ENCODE measurements at regions not wholly inside any gene's neighbourhood (a gene's known extent, or its start where the extent isn't known, plus 50 kb on each side); places are given as distances from the start of the nearest gene placed in this dataset.

DNA sequence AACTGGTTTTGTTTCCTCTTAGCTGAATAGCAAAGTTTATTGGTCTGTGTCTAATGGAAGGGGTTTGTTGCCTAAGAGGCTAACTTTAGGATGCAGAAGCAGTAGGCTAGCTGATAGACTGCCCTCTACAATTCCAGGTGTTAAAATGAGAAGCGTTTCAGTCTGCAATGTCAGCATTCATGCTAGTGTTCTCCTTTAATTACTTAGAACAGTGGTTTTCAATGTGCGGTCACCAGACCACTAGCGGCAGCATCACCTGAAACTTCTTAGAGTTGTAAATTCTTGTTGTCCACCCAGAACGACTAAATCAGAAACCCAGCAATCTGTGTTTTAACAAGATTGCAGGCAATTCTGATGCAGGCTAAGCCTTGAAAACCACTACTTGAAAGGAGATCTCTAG is 392.9 kb downstream of the IPMK start:
- no peak for DNase-seq (ENCODE audit: low spot score)

DNA sequence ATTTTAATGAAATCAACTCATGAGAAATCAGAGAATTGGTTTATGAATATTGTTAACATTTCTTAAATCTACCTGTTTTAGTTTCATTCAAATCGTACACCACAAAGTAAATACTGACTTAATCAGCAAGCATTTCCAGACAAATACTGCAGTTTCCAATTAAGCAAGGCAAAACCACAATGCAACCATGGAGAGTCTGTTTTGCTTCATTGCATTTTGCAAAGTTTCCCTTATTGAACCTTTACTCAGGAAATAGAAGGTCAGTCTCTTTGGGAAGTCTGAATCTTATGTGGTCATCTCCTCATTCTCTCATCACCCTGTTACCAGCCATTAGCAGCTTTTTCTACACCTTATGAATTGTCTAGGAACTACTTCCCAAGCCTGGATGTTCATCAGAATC is 400.5 kb downstream of the IPMK start:
- DNase-seq (ENCODE audit: low spot score), result no peak

DNA sequence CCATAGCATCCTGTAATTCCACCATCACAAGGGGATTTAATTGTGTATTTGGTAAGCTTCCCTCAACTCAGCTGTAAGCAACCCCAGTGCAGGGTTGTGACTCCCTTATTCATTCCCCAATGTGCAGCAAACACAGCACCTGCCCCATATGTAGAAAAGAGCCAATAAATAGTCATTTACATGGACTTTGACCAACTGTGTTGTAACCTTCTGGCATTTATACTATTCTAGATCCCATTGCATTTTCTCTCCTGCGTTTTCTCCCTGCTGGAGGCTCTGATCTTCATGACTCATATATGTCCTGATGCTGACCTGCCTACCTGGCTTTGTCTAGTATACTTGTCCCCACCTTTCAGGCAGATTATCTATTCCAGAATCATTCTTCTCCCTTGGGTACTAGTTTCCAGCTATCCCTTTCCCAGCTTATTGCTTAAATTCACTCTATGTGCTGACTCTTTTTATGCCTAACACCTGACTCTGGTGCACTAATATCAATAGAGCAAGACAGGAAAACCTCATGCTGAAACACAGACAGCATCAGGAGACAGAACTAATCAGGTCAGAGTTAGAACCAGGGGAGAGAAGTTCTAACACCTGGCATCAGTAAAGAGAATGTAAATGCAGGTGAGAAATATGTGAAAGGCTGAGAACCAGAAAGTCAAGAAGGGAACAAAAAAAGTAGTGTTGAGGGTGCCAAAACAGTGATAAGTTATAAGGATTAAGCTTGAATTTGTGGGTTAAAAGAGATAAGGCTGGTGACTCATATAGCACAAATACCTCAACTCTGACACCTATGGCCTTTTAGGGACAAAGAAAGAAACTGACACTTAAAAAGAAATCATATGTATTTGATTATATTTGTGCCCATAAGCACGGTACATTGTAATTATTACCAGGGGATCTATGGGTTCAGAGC is 402.7 kb downstream of the IPMK start:
- no peak for DNase-seq (ENCODE audit: low spot score)

DNA sequence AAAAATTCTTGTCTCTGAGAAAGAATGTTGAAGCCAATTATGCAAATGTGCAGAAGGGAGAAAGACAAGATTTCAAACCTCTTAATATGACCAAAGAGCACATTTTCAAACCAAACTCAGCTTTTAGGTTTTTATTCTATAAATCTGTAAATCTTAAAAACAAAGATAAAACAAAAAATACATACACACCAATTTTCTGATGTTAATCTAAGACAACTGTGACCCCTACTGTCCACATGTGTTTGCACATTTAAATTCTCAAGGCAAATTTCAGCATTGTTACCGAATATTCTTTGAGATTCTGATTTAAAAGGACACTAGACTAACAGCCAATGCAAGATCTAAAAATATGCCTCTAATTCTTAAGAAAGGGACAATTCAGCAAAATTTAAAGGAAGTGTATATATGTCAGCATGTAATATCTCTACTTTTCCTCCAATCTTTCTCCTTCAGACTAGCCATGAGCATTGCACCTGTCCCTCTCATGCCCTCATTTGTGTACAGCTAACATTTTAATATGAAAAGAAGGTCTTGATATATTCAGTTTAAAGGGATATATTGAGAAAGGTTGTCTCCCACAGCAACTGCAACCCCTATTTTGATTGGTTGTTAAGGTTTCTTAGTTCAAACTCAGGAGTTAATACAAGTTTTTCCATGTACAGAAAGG is 417.9 kb downstream of the IPMK start:
- no peak for DNase-seq (ENCODE audit: low spot score)

- no peak for DNase-seq (ENCODE audit: low spot score)
These were observed 421.2 kb downstream of the IPMK start for GRCh38 chr10:57846307-57847065.

- DNase-seq (ENCODE audit: low spot score), result no peak
These were observed 423.2 kb downstream of the IPMK start for GRCh38 chr10:57844387-57844998.

DNA sequence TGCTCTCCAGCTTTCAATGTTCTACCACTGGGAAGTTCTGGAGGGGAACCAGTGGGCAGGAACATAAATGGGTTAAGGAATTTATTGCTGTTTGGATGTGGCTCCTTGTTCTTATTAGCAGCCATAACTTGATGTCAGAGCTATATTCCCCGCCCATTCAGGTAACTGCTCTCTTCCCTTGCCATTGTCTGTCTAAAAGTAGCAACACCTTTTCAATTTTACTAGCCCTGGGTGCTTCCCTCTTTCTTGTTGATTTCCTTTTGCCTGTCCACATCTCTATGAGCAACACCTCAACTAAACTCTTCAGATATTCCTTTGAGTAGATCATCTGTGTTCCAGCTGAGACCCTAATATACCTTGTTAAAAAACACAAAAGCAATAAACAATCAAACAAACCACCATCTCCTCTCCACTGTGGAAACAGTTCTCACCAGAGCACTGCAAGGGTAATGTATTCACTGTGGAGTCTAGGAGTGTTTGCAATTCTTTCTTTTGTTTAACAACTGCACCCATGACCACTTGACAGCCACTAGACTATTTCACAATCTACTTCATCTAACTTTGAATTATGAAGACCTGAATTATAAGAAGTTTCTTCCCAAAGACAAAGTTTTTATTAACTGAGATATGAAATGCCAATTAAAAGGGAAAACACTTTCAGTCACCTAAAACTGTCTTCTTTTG is 436.7 kb downstream of the IPMK start:
- no peak for DNase-seq (ENCODE audit: low spot score)

- no peak for DNase-seq (ENCODE audit: low spot score)
These were observed 442.7 kb downstream of the IPMK start for GRCh38 chr10:57825015-57825414.

GRCh38 chr10:57823398-57823797 is 444.3 kb downstream of the IPMK start:
- no peak for DNase-seq (ENCODE audit: low spot score)

DNA sequence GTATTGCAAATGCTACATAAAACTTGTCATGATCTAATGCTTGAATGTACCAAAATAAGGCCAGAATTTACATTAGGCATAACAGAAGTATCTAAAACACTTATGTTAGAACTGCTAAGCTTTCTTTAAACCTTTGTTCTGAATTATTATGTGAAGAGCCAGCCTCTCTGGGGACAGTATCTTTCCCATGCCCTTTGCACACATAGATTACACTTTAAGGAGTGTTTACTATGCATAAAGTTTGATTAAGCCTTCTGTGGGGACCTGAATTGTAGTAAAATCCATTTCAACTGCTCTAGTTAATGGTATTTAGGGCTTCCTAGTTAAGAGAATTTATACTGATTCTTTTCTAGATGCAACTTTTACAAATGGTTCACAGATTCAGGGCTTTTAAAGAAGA is 444.7 kb downstream of the IPMK start:
- DNase-seq (ENCODE audit: low spot score), result no peak

- DNase-seq (ENCODE audit: low spot score), result no peak
These were observed 449.2 kb downstream of the IPMK start for GRCh38 chr10:57818522-57818921.

GRCh38 chr10:57817741-57818140 is 450.0 kb downstream of the IPMK start:
- no peak for DNase-seq (ENCODE audit: low spot score)

DNA sequence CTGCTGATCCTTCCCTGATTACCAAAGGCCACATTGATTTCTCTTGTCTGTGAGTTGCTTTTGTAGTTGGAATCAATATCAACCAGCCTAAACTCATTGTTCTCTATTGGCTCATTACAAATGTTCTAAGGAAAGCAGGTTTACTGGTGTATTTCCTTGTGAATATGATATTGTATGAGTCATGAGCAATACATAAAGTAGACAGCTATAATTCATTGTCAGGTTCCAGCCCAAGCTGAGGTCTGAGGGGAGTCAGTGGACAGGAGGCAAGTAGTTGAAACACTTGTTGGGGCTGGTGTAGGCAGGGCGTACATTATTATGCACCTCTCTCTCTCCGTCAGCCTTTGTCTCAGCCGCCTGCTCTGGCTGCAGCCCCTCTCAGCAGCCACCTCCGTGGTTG is 451.7 kb downstream of the IPMK start:
- no peak for DNase-seq (ENCODE audit: low spot score)

DNA sequence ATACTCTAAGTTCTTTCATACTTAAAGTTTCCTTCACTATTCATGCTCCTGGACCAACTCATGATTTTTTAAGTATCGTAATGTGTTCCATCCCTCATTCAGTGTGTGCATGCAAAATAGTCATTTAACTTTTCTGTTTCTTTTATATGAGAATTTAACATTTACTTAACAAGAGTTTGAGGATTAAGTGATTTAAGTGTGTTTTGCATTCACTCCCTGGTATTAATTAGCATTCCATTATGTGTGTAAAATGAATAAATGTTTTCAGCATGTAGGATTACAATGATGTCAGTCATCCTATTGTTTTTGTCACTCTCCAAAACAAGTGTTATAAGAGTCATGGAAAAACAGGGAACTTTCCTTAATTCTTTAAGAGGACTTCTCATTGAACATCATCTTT is 457.7 kb downstream of the IPMK start:
- no peak for DNase-seq (ENCODE audit: low spot score)

- no peak for DNase-seq (ENCODE audit: low spot score)
These were observed 459.8 kb downstream of the IPMK start for GRCh38 chr10:57807906-57808305.

DNA sequence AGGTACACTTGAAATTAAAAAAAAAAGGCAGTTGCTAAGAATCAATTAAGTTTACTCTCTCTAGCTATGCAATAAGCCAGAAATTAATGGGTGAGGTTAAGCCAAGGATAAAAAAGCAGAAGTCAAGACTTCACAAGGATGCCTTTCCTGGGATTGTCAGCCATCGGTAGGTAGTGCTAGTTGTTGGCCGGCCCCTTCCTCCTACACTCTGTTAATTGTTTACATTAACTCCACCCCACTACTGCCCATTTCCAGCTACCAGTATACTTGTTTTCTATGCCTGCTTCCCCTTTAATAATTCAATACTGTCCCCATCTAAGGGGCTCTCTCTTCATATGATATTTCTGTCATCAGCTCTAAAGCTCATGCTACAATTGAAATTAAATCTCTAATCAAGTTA is 461.0 kb downstream of the IPMK start:
- no peak for DNase-seq (ENCODE audit: low spot score)

DNA sequence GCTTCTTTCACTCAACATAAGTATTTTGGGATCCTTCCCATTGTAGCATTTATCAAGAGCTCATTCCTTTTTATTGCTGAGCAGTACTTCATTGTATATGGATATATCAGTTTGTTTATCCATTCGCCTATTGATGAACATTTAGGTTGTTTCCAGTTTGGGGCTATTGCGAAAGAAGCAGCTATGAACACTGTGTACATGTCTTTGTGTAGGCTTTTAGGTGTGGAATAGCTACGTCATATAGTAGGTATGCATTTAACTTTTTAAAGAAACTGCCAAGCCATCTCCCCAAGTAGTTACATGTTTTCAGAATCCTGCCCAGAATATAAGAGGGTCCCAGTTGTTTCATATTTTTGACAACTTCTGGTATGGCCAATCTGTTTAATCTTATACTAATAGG is 468.1 kb downstream of the IPMK start:
- no peak for DNase-seq (ENCODE audit: low spot score)

DNA sequence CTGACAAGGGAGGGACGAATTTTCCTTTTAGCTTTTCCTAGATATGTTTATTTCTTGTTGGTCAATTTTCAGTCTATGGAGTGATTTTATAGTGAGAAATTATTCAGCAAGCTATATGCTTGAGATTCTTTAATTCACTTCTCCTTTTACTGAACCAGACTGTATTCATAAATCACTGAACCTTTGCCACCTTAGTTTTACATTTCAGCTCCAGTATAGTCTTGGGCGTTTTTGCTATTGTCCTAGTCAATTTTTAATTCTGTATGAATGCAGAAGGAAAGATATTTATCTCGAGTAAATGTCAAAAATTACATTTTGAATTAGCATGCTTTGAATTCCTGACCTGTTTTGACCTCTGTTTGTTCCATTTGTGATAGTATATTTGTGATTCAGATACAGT is 468.9 kb downstream of the IPMK start:
- DNase-seq (ENCODE audit: low spot score), result no peak

DNA sequence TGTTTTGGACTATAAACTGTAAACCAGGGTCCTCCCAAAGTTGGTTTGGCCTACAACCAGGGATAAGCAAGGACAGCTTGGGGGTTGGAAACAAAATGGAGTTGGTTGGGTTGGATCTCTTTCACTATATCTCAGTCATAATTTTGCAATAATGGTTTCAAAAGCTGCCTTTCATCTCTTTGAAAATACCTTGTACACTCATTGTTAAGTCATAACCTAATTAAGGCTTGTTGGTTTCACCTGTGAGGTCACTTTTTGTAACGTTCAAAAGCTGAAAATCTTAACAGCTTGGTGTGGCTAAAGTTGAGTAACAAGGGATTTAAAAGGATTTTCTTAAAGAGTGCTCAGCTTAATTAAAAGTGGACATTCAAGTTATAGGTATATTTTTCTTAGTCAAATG is 476.1 kb downstream of the IPMK start:
- DNase-seq (ENCODE audit: low spot score), result no peak

DNA sequence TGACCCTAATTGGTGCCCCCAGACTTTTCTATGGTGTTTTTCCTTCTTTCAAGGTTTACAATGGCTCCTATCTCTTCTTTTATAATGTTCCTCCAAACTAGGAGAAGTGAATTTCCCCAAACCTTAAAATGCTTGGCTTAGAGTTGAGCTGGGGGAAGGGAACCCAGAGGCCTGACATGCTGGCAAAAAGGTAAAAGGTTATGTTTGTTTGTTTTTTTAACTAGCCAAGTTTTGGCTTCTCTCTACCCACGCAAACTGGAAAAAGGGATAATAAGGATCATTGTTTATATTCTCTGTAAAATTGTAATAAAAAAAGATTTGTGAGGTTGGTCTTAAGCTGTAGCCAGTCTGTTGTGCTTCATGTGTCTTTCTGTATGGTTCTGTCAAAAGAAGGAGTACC is 477.0 kb downstream of the IPMK start:
- no peak for DNase-seq (ENCODE audit: low spot score)

- no peak for DNase-seq (ENCODE audit: low spot score)
These were observed 479.6 kb downstream of the IPMK start for GRCh38 chr10:57788117-57788516.
